ENCODE measurements at regions not wholly inside any gene's neighbourhood (a gene's known extent, or its start where the extent isn't known, plus 50 kb on each side); places are given as distances from the start of the nearest gene placed in this dataset.

DNA sequence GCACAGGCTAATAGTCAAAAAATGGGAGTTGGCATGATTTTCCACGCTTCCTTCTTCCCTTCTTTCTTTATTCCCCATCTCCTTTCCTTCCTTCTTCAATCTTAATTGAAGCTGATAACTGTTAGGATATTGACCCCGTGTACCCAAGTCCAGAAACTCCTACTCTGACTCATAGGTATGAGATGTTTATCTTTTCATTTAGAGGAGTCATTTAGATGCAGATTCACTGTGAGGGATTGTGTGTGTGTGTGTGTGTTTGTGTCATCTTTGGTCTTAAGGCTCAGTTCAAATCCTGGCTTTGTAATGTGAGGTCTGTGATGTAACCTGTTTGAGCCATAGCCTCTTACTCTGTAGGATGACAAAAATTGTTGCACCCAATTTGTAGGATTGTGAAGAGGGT is 332.0 kb upstream of the MAF start:
- Histone ChIP-seq H3K27ac (ENCODE audit: low read length) (no peak overlapping the region), H3K4me3 (ENCODE audit: low read length) (no peak overlapping the region), H3K36me3 (ENCODE audit: control insufficient read depth, insufficient read depth, low read length) (no peaks in the 10 kb centered on the region), H3K9me3 (ENCODE audit: control insufficient read depth, insufficient read depth, low read length) (no peaks in the 10 kb centered on the region), H3K27me3 (ENCODE audit: control insufficient read depth, insufficient read depth, low read length) (no peaks in the 10 kb centered on the region), H3K4me1 (ENCODE audit: control insufficient read depth, insufficient read depth, low read length) (no peaks in the 10 kb centered on the region)
- no peak overlapping the region for H3K27ac Mint-ChIP-seq
- ATAC-seq (no peak), DNase-seq (no peak)
- H3K9me3 Mint-ChIP-seq: no peaks in the 10 kb centered on the region
- H3K27me3 Mint-ChIP-seq (ENCODE audit: low read depth in 2 of 2): peaks cover 6 to 9% of the 10 kb centered on the region in 2 donors
- no peak overlapping the region for H3K4me3 Mint-ChIP-seq
- TF ChIP-seq, protein P1, sequence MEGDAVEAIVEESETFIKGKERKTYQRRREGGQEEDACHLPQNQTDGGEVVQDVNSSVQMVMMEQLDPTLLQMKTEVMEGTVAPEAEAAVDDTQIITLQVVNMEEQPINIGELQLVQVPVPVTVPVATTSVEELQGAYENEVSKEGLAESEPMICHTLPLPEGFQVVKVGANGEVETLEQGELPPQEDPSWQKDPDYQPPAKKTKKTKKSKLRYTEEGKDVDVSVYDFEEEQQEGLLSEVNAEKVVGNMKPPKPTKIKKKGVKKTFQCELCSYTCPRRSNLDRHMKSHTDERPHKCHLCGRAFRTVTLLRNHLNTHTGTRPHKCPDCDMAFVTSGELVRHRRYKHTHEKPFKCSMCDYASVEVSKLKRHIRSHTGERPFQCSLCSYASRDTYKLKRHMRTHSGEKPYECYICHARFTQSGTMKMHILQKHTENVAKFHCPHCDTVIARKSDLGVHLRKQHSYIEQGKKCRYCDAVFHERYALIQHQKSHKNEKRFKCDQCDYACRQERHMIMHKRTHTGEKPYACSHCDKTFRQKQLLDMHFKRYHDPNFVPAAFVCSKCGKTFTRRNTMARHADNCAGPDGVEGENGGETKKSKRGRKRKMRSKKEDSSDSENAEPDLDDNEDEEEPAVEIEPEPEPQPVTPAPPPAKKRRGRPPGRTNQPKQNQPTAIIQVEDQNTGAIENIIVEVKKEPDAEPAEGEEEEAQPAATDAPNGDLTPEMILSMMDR (IDR thresholded peaks at IDR 0.05): no peak
- H3K4me1 Mint-ChIP-seq: no peaks in the 10 kb centered on the region
- intact Hi-C loops (cut with micrococcal nuclease): no loop called here
- H3K36me3 Mint-ChIP-seq: no peaks in the 10 kb centered on the region
- WGBS (ENCODE audit: insufficient coverage): 73% methylated on average over 1 of the region's 2 CpGs

DNA sequence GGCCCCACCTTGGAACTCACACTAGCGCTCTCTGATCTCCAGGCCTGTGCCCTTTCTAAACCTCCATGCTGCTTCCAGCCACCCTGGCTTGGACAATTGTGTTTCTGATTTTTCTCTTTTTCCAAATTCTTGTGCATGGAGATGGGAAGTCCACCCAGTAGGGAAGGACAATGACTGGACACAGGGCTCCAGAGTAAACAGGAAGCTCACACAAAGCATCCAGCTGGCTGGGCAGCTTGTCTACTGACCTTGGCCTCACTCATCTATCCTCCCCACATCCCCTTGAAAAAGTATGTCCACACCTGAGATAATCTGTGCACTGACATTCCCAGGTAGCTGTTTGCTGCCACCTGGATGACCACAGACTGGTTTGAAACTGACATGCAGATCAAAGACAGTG is 331.2 kb upstream of the MAF start:
- Histone ChIP-seq H3K36me3 (ENCODE audit: control insufficient read depth, insufficient read depth, low read length) (no peaks in the 10 kb centered on the region), H3K4me3 (ENCODE audit: low read length) (no peak overlapping the region), H3K27ac (ENCODE audit: low read length) (no peak overlapping the region), H3K9me3 (ENCODE audit: control insufficient read depth, insufficient read depth, low read length) (no peaks in the 10 kb centered on the region), H3K27me3 (ENCODE audit: control insufficient read depth, insufficient read depth, low read length) (no peaks in the 10 kb centered on the region), H3K4me1 (ENCODE audit: control insufficient read depth, insufficient read depth, low read length) (no peaks in the 10 kb centered on the region)
- WGBS (ENCODE audit: insufficient coverage): 95% methylated on average over 1 of the region's 1 CpG
- DNase-seq (no peak), ATAC-seq (no peak)
- Mint-ChIP-seq H3K27me3 (ENCODE audit: low read depth in 2 of 2) (peaks cover under 1 to 4% of the 10 kb centered on the region in 2 donors), H3K4me1 (no peaks in the 10 kb centered on the region), H3K9me3 (no peaks in the 10 kb centered on the region), H3K36me3 (no peaks in the 10 kb centered on the region), H3K27ac (no peak overlapping the region), H3K4me3 (no peak overlapping the region)
- TF ChIP-seq, protein P1 (IDR thresholded peaks at IDR 0.05): no peak
- intact Hi-C loops (cut with micrococcal nuclease): no loop called here

DNA sequence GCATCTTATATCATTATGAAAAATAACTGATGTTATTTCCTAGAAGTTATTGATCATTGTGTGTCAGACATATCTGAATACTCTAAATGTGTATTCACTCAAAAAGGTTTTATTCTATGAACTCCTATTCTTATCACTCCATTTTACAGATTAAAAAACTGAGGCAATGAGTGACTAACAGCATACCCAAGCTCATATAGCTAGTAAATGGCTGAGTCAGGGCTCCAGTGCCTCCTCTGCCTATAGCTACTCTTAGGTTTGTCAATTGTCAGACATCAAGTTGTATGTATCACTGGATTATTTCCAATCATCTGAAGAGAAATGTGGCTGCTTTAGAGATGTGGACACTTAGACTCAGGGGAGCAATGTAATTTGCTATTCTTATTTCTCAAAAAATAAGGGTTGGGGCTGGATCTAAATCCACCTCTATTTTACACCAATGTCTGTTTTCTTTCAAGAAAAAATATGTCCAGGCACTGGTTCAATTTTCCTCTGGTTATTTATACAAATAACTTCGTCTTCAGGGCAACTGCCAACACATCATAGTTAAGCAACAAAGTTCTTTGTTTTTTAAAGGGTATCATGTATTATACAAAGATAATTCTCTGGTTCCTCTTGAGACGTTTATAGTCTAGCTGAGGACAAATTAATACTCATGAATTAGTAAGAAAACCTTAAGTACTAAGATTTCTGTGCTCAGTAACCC is 328.9 kb upstream of the MAF start:
- DNase-seq (no peak), ATAC-seq (no peak)
- no peaks in the 10 kb centered on the region for H3K4me1 ChIP-seq (ENCODE audit: control insufficient read depth, insufficient read depth, low read length)
- H3K4me3 ChIP-seq (ENCODE audit: low read length): no peak overlapping the region
- TF ChIP-seq, protein P1 (IDR thresholded peaks at IDR 0.05): no peak
- intact Hi-C loops (cut with micrococcal nuclease): no loop called here
- H3K36me3 ChIP-seq (ENCODE audit: control insufficient read depth, insufficient read depth, low read length): no peaks in the 10 kb centered on the region
- H3K4me1 Mint-ChIP-seq: no peaks in the 10 kb centered on the region
- no peak overlapping the region for H3K27ac Mint-ChIP-seq
- no peaks in the 10 kb centered on the region for H3K9me3 Mint-ChIP-seq
- no peak overlapping the region for H3K4me3 Mint-ChIP-seq
- H3K27me3 ChIP-seq (ENCODE audit: control insufficient read depth, insufficient read depth, low read length): no peaks in the 10 kb centered on the region
- H3K27ac ChIP-seq (ENCODE audit: low read length): no peak overlapping the region
- H3K36me3 Mint-ChIP-seq: no peaks in the 10 kb centered on the region
- WGBS (ENCODE audit: insufficient coverage): no CpG with 5 or more reads among the region's 2 CpGs
- H3K27me3 Mint-ChIP-seq (ENCODE audit: low read depth in 2 of 2): no peaks in the 10 kb centered on the region
- H3K9me3 ChIP-seq (ENCODE audit: control insufficient read depth, insufficient read depth, low read length): no peaks in the 10 kb centered on the region
